Ureter (tissue), 1 donor: ENCODE measurements at regions not wholly inside any gene's neighbourhood (a gene's known extent, or its start where the extent isn't known, plus 50 kb on each side); places are given as distances from the start of the nearest gene placed in this dataset.
"Not testable (repeated sequence)": the region's sequence is repeated elsewhere in the genome, so short reads cannot be mapped to it uniquely, and the experiment has no call there.

Source experiments
- DNase-seq: peaks from one replicate; pipeline ENCODE4 v3.0.0-alpha.2; 2020; ENCODE audit warnings: low spot score
- donor health status: DM: yes; HTN: yes; CAD: no.

DNA sequence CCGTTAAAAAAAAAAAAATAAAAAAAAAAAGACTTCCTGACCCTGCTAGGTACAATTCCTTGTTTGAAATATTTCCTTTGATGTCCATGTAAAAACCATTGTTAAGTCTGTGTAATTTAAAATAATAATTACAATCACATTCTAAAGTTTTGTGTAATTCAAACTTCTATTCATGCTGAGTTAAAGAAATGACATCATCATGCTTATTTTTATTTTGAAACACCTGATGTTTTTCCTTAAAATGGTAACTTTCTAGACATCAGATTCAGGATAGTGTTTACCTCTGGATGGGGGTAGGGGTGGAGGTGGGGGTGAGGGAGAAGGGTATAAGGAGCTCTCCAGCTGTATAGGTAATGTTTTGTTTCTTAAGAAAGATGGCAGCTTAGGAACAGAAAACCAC lies 92.8 kb downstream of the ADCYAP1 start:
- DNase-seq: no peak

DNA sequence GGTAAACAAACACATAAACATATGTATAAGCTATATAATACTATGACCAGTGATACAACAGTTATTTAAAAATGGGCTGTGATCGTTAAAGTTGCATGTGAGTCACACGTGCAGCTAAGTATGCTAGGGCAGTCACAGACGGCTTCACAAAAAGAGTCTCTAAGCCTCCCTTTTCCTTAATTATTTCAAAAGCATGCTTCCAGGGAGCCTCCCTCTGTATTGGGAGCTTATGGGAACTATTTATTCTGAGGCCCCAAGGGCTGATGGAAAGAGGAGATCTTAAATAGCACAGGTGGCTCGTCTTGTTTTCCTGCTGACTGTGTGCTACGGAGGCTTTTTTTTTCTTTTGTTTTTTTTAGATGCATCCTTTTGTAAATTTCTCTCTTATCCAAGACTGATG lies 94.3 kb downstream of the ADCYAP1 start:
- no peak for DNase-seq

DNA sequence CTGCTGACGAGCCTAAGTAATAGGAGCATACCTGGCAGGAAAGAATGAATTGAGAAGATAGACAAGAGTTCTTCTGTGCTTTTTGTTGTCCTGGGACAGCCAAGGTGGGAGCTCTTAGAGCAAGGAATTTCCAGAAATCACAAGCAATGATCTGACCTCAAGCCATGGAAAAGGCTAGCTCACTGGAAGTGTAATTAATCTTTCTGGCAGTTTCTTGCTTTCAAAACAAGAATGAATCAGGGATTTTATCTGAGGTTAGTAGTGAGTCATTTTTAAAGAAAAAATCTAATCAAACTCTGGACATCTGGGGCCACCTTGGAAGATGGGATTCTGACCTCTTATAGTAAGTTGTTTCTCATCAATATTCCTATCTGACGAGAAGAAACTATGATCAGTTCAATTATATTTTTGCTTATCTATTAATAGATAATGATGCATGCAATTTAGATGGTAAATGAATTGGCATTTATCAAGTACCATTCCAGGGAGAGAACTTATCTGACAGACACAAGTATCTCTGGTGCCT lies 98.0 kb downstream of the ADCYAP1 start:
- no peak for DNase-seq

DNA sequence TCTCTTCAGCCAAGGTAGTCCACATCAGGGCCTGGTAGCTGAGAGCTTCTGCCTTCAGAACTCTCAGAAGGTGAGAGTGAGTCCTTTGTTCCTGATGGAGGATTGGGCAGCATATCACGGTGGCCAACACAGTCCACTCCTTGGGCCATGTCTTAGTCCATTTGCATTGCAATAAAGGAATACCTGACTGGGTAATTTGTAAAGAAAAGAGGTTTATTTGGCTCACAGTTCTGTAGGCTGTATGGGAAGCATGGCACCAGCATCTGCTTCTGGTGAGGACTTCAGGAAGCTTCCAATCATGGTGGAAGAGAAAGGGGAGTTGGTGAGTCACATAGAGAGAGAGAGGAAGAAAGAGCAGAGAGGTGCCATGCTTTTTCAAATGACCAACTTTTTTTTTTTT lies 98.8 kb downstream of the ADCYAP1 start:
- no peak for DNase-seq

DNA sequence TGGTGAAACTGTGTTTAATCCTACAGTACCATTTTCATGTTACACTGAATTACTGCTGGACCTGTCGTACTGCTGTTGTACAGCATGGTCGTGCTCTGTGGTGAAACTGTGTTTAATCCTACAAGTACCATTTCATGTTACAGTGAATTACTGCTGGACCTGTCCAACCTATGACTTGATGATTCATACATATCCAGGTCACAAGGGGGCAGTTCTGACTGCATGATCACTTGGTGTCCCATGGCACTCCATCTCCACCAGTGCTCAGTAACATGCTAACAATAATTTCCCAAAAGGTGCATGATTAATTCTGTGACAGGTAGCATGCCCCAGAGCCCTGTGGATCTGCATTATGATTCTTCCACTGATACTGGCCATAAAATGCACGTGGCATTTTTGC lies 101.6 kb downstream of the ADCYAP1 start:
- DNase-seq: no peak

DNA sequence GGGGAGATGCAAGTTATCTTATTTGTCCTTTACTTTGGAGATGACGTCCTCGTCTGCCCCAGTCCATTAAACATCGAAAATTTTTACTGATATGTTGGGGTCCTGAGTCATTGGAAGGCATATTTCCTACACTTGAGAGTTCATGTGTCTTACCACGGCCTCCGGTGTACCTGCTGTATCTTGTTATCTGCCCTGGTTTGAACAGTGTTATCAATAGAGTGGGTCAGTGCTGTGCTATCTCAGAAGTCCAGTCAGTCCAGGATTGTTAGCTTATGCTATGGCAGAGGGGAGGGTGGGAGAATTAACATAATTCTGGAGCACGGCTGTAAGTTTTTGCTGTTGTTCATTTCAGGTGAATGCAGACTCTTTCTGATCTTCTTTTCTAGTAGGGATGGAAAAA lies 102.3 kb downstream of the ADCYAP1 start:
- DNase-seq: no peak

- DNase-seq: no peak
Measured at GRCh38 chr18:1011349-1011748, 106.7 kb downstream of the ADCYAP1 start.

GRCh38 chr18:1012775-1013174 lies 108.1 kb downstream of the ADCYAP1 start:
- DNase-seq: no peak

DNA sequence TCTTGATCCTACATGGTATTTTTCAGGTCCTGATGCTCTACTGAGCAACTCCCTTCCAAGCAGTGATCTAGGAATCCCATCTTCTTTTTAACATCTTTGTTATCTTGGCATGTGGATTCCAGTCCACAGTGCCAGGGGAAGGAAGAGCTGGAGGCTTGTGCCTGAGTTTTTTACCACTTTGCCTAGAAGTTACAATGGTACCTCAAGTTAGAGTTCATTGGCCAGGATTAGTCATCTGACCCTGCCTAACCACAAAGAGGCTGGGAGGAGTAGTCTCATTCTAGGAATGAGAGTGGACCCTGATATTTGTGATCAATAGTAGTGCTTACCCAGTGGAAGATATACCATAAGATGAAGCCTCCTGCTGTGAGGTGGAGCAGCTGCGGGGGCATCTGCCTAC lies 109.3 kb downstream of the ADCYAP1 start:
- no peak for DNase-seq

DNA sequence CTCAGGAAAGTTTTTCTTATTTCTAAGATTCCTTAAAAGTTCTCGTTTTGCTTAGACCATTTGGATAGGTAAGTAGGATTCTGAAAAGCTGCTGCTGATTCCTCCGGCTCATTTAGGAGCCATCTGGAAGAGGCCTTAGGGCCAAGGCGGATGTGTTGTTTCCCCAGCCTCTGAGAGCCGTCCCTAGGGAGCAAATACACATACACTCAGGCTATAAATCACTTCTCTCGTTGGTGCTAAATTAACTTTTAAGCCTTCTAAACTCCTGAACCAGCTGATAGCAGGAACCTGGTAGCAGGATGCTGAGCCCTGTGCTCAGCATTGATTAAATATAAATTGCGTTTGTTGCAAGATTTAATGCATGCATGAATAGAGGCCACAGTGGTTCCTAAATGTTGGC lies 109.8 kb downstream of the ADCYAP1 start:
- no peak for DNase-seq

DNA sequence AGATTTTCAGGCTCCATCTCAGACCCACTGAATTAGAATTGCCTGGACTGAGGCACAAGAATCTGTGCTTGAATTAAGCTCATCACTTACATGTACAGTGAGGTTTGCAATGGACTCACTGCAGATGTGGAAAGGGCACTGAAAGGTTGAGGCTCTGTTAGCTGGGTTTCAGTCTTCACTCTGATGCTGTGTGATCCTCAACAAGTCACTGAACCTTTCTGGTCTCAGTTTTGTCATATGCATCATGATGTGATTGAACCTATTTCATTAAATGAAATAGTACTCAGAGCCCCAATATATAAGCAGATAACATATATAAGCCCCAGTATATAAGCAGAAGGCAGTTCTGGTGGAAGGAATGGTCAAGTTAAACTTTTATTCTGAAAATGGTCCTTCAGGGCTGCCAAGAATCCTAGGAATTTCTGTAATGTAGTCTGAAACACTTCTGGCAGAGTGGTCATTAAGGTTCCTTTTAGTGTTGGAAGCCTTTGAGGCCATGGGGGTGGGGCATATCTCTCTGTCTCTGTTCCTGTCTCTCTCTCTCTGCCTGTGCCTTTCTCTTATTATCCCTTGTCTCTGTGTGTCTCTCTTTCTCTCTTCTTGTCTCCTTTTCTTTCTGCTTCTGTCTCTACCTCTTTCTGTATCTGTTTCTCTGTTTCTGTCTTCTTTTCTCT lies 110.4 kb downstream of the ADCYAP1 start:
- no peak for DNase-seq

DNA sequence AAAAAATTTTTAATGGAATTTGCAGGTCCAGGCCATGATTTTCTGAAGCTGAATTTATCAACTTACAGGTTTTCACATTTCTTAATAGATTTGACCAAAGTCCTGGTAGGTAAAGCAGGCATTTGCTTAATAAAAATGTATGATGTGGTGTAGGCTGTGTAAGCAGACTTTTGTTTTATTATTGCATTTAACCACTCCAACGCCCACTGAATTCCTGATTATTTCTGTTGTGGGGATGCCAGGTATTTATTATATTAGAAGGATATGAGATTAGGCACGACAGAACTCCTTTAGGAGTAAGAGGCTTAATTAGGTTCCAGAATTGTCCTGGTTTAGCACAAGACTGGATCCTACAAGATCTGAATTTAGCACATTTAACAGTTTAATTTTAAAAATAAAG lies 111.1 kb downstream of the ADCYAP1 start:
- no peak for DNase-seq

GRCh38 chr18:1017227-1018058 lies 112.8 kb downstream of the ADCYAP1 start:
- no peak for DNase-seq

DNA sequence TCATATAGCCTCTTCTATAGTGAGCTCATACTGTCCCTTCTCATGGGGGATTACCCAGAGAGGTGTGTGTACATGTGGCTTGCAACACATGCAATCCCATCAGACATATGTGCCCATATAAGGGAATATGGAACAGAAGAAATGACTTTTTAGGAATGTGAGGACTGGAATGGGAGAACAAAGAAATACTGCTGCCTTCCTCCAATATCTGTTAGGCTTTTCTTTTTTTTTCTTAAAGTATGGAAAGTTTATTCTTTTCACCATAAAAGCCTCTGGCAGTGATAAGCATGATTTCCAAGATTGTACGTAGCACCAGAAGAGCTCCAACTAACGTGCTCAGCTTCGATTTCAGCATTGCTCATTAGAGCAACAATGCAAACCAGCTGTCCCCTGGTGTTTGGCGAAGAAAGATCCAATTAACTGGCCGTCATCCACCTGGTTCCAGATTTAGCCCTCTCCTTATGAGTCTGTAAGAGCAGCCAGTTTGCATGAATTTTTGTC lies 113.6 kb downstream of the ADCYAP1 start:
- DNase-seq: no peak

DNA sequence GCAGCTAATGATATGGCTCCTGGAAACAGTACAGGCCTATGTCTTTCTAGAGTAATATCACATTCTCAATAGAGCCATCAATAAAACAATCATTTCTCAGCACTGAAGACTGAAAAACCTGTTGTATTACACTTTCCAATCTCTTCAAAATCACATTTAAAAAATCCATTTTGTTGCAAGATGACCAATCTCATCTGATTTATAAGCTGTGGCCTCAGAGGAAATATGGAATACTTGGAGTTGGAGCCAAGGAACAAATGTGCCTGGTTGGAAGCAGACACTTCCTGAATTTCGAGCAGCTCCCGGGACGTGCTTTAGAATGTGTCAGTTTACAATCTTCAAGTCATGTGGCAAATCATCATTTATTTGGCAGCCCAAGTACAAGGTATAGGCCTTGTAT lies 114.5 kb downstream of the ADCYAP1 start:
- DNase-seq: no peak

- no peak for DNase-seq
Measured at GRCh38 chr18:1020731-1021344, 116.2 kb downstream of the ADCYAP1 start.

DNA sequence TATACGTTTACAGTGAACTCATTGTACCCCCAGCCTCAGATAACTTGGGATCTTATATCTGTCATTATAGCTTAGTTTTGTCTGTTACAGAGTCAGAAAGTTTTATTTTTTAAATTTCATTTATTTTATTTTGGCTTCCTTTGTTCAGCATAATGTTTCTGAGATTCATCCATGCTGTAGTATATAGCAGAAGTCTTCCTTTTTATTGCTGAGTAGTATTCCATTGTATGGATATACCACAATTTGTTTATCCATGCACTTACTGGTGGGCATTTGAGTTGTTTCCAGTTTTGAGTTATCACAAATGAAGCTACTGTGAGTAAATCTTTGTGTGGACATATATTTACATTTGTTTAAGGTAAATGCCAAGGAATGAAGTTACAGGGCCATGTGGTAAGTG lies 122.3 kb downstream of the ADCYAP1 start:
- no peak for DNase-seq

DNA sequence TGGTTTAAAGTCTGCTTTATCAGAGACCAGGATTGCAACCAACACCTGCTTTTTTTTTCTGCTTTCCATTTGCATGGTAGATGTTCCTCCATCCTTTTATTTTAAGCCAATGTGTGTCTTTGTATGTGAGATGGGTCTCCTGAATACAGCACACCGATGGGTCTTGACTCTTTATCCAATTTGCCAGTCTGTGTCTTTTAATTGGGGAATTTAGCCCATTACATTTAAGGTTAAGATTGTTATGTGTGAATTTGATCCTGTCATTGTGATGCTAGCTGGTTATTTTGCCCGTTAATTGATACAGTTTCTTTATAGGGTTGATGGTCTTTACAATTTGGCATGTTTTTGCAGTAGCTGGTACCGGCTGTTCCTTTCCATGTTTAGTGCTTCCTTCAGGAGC lies 128.4 kb downstream of the ADCYAP1 start:
- DNase-seq: not testable (repeated sequence)

GRCh38 chr18:1034971-1035370 lies 130.3 kb downstream of the ADCYAP1 start:
- no peak for DNase-seq

DNA sequence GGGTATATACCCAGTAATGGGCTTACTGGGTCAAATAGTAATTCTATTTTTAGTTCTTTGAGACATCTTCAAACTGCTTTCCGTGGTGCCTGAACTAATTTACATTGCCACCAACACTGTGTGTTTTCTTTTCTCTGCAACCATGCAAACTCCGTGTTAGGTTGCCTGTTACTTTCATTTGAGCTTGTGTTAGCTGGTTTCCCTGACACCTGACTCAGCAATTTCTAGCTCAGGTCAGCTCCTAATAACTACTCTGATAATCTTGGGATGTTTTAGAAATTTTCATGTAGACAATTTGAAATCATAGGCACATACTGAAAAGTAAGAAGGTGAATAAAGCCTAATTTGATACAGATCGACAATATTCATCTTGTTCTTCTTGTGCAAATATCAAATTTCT lies 132.3 kb downstream of the ADCYAP1 start:
- DNase-seq: no peak

DNA sequence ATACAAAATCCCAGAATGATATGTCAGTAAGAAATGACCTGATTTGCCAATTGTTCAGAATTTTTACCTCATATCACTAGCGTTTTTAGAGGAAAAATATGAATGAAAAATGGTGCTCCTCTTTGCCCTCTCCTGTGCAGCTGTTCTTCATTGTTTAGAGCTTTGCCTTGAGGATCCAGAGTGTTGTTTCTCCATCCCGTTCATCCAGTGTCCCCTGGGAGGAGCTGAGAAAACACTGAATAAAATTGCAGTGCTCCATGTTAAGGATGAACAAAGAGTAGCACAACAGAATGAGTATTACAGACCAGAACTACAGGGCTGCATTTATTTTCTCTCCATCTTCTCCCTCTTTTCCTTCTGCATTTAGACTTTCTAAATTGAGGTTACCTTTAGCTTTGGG lies 133.1 kb downstream of the ADCYAP1 start:
- no peak for DNase-seq

DNA sequence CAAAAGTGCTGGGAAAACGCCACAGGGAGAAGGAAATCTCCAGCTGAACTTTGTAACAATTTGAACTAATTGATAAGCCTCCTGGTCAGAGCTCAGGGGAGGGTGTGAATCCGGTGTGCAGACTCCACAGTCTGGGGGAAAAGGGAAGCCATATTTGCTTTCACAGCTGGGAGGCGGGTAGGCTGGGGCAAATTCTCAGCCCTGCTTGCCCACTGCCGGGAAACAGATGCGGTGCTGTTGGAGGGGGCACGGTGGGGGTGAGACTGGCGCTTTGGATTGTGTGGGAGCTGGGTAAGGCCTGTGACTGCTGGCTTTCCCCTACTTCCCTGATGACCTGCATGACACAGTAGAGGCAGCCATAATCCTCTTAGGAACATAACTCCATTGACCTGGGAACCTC lies 134.8 kb downstream of the ADCYAP1 start:
- no peak for DNase-seq

DNA sequence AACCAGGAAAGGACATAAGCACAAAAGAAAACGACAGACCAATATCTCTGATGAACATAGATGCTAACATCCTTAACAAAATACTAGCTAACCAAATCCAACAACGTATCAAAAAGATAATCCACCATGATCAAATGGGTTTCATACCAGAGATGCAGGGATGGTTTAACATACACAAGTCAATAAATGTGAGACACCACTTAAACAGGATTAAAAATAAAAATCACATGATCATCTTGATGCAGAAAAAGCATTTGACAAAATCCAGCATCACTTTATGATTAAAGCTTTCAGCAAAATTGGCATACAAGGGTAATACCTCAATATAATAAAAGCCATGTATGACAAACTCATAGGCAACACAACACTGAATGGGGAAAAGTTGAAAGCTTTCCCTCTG lies 138.4 kb downstream of the ADCYAP1 start:
- DNase-seq: not testable (repeated sequence)
